GM23338 (cell line): ENCODE measurements at regions not wholly inside any gene's neighbourhood (a gene's known extent, or its start where the extent isn't known, plus 50 kb on each side); places are given as distances from the start of the nearest gene placed in this dataset.

Source experiments
- ATAC-seq: fragments of 200-7000 bp; cut with Tn5 transposase; 3 replicates; pipeline ENCODE4 v1.9.1; 2020
- DNase-seq: peaks from one replicate; pipeline ENCODE4 v3.0.0-alpha.2; 2015; ENCODE audit warnings: low spot score
- H2AFZ ChIP-seq: fragments of 200-600 bp; sonication (generic); 2 replicates; pipeline ENCODE4 v1.8.0; 2016; ENCODE audit warnings: antibody characterized with exemption, mild to moderate bottlenecking, moderate library complexity
- H3F3A ChIP-seq: fragments of 200-600 bp; sonication (generic); replicated peaks from 2 replicates; pipeline ENCODE4 v1.8.0; 2017; ENCODE audit warnings: antibody characterized with exemption, mixed run types, low read depth
- H3K27ac ChIP-seq: fragments of 200-600 bp; sonication (generic); 2 replicates; pipeline ENCODE4 v1.6.1; 2016; ENCODE audit warnings: low read depth
- H3K27me3 ChIP-seq: fragments of 200-600 bp; sonication (generic); 2 replicates; pipeline ENCODE4 v1.8.0; 2016; ENCODE audit warnings: mild to moderate bottlenecking, mixed run types, moderate library complexity; ENCODE audit not compliant: insufficient read depth
- H3K36me3 ChIP-seq: fragments of 200-600 bp; sonication (generic); 2 replicates; pipeline ENCODE4 v1.8.0; 2016; ENCODE audit warnings: mild to moderate bottlenecking; ENCODE audit not compliant: insufficient read depth
- H3K4me1 ChIP-seq: fragments of 200-600 bp; sonication (generic); 2 replicates; pipeline ENCODE4 v1.8.0; 2016; ENCODE audit warnings: mild to moderate bottlenecking, moderate library complexity; ENCODE audit not compliant: insufficient read depth
- H3K4me2 ChIP-seq: fragments of 200-600 bp; sonication (generic); 2 replicates; pipeline ENCODE4 v1.7.1; 2017; ENCODE audit warnings: mixed run types
- H3K4me3 ChIP-seq: fragments of 200-600 bp; sonication (generic); 2 replicates; pipeline ENCODE4 v1.6.1; 2016; ENCODE audit warnings: mixed run types
- H3K79me2 ChIP-seq: fragments of 200-600 bp; sonication (generic); replicated peaks from 2 replicates; pipeline ENCODE4 v1.8.0; 2017; ENCODE audit warnings: mild to moderate bottlenecking; ENCODE audit not compliant: insufficient read depth
- H3K9me2 ChIP-seq: fragments of 200-600 bp; sonication (generic); 2 replicates; pipeline ENCODE4 v1.8.0; 2017; ENCODE audit not compliant: insufficient read depth
- H4K20me1 ChIP-seq: fragments of 200-600 bp; sonication (generic); replicated peaks from 2 replicates; pipeline ENCODE4 v1.8.0; 2017; ENCODE audit warnings: mild to moderate bottlenecking; ENCODE audit not compliant: insufficient read depth
- H3K27ac Mint-ChIP-seq: 2 replicates; pipeline ENCODE4 v1.8.0; 2020; ENCODE audit warnings: inconsistent platforms, mild to moderate bottlenecking, moderate library complexity, mixed read lengths
- H3K27me3 Mint-ChIP-seq: 3 replicates; pipeline ENCODE4 v1.8.0; 2022; ENCODE audit warnings: low read depth, mild to moderate bottlenecking, moderate library complexity, mixed read lengths, inconsistent platforms; ENCODE audit not compliant: insufficient read depth, poor library complexity
- H3K36me3 Mint-ChIP-seq: 3 replicates; pipeline ENCODE4 v1.8.0; 2021; ENCODE audit warnings: low read depth, mild to moderate bottlenecking, inconsistent platforms, moderate library complexity, mixed read lengths
- H3K4me1 Mint-ChIP-seq: 3 replicates; pipeline ENCODE4 v1.8.0; 2020; ENCODE audit warnings: mild to moderate bottlenecking, inconsistent platforms, mixed read lengths
- H3K4me3 Mint-ChIP-seq: 3 replicates; pipeline ENCODE4 v1.8.0; 2021; ENCODE audit warnings: moderate library complexity, mild to moderate bottlenecking, inconsistent platforms, mixed read lengths
- H3K9me3 Mint-ChIP-seq: 3 replicates; pipeline ENCODE4 v1.8.0; 2020; ENCODE audit warnings: moderate library complexity, mild to moderate bottlenecking, inconsistent platforms, mixed read lengths
- CREB1 ChIP-seq: fragments of 250-450 bp; sonication (Bioruptor Pico); IDR thresholded peaks from 2 replicates; pipeline ENCODE4 v1.5.0; 2020; ENCODE audit warnings: low read depth, mild to moderate bottlenecking, moderate library complexity
- CTCF ChIP-seq, 2 experiments: fragments of 200-600 bp in 1 of 2; sonication (generic) in 1 of 2; conservative IDR thresholded peaks; 2 replicates each; pipeline versions ENCODE4 v1.5.1 to v1.6.1; 2016 to 2017; ENCODE audit warnings: antibody characterized with exemption in 2 of 2, low read depth in 2 of 2, mild to moderate bottlenecking in 2 of 2, moderate library complexity in 1 of 2
- EZH2 ChIP-seq: fragments of 200-600 bp; sonication (generic); IDR thresholded peaks from one replicate; pipeline ENCODE4 v1.8.0; 2017; ENCODE audit warnings: antibody characterized with exemption, mild to moderate bottlenecking, low read depth; ENCODE audit not compliant: unreplicated experiment
- EZH2phosphoT487 ChIP-seq: fragments of 200-600 bp; sonication (generic); IDR thresholded peaks from one replicate; pipeline ENCODE4 v1.8.1; 2018; ENCODE audit warnings: antibody characterized with exemption; ENCODE audit not compliant: unreplicated experiment
- STAT1 ChIP-seq: IDR thresholded peaks from one replicate; pipeline ENCODE4 v1.6.1; 2016; ENCODE audit warnings: antibody characterized with exemption; ENCODE audit not compliant: unreplicated experiment
- ZNF114 ChIP-seq: fragments of 250-450 bp; sonication (Bioruptor Pico); IDR thresholded peaks from 2 replicates; pipeline ENCODE4 v1.5.0; 2020; ENCODE audit warnings: mild to moderate bottlenecking, moderate library complexity
- ZNF331 ChIP-seq: fragments of 250-450 bp; sonication (Bioruptor Pico); IDR thresholded peaks from 2 replicates; pipeline ENCODE4 v1.5.0; 2020; ENCODE audit warnings: low read depth, mild to moderate bottlenecking, moderate library complexity
- ZNF462 ChIP-seq: fragments of 250-450 bp; sonication (Bioruptor Pico); IDR thresholded peaks from 2 replicates; pipeline ENCODE4 v1.5.0; 2020; ENCODE audit warnings: mild to moderate bottlenecking, moderate library complexity
- TF ChIP-seq, protein P1 (sequence below): IDR thresholded peaks from 2 replicates; pipeline ENCODE4 v1.6.1; 2016; ENCODE audit warnings: antibody characterized with exemption

DNA sequence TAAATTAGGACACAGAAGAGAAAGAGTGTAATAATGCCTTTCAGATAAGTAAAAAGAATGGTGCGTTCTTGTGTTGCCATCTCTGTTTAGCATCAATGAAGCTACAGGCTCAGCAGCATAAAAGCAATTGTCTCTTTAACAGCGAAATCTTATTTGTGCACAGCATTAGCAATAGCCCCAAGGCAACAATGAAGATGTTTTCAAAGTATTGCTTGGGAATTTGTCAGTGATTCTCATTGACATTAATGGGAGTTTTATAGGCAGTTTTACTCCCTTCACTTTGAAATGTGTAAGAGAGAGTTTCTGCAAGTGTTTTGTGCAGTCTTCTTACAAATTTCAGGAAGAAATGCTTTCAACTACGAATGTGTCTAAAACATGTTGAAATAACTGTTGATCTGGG is 633.0 kb downstream of the TLL1 start:
- Histone ChIP-seq H3F3A (no peaks in the 10 kb centered on the region), H3K27ac (no peak overlapping the region), H3K4me2 (no peak overlapping the region), H3K4me1 (no peaks in the 10 kb centered on the region), H3K79me2 (no peaks in the 10 kb centered on the region), H3K36me3 (no peaks in the 10 kb centered on the region), H4K20me1 (no peaks in the 10 kb centered on the region), H3K9me2 (peaks cover 9% of the 10 kb centered on the region), H3K27me3 (no peaks in the 10 kb centered on the region), H2AFZ (peak overlapping the region; percentile 12; the same call in 1 of the 2 replicates), H3K4me3 (no peak overlapping the region)
- no peak overlapping the region for H3K4me3 Mint-ChIP-seq
- no peaks in the 10 kb centered on the region for H3K27me3 Mint-ChIP-seq
- DNase-seq (no peak), ATAC-seq (no peak)
- H3K9me3 Mint-ChIP-seq: peaks cover 2% of the 10 kb centered on the region; the same call in 2 of the 3 replicates
- no peaks in the 10 kb centered on the region; the same call in 2 of the 3 replicates for H3K4me1 Mint-ChIP-seq
- H3K36me3 Mint-ChIP-seq: no peaks in the 10 kb centered on the region
- TF ChIP-seq ZNF331 (CRISPR knock-in tag) (no peak), EZH2 (no peak), CREB1 (CRISPR knock-in tag) (no peak), STAT1 (no peak), ZNF462 (CRISPR knock-in tag) (no peak), CTCF (conservative IDR thresholded peaks at IDR 0.05; ENCODE audit: low read depth in 2 of 2) (no peak), EZH2phosphoT487 (no peak), ZNF114 (no peak)
- TF ChIP-seq, protein P1, sequence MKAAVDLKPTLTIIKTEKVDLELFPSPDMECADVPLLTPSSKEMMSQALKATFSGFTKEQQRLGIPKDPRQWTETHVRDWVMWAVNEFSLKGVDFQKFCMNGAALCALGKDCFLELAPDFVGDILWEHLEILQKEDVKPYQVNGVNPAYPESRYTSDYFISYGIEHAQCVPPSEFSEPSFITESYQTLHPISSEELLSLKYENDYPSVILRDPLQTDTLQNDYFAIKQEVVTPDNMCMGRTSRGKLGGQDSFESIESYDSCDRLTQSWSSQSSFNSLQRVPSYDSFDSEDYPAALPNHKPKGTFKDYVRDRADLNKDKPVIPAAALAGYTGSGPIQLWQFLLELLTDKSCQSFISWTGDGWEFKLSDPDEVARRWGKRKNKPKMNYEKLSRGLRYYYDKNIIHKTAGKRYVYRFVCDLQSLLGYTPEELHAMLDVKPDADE: no peak
- H3K27ac Mint-ChIP-seq: no peak overlapping the region
